ENCODE measurements at regions not wholly inside any gene's neighbourhood (a gene's known extent, or its start where the extent isn't known, plus 50 kb on each side); places are given as distances from the start of the nearest gene placed in this dataset.

GRCh38 chr10:131571865-131572264 lies 260.3 kb upstream of the TCERG1L start:
- Histone ChIP-seq H3K27me3 (ENCODE audit: control insufficient read depth, insufficient read depth, low read length) (no peaks in the 10 kb centered on the region), H3K4me3 (ENCODE audit: low read depth, low read length) (no peak overlapping the region), H3K36me3 (ENCODE audit: control insufficient read depth, insufficient read depth, low read length) (no peaks in the 10 kb centered on the region)
- ChIA-PET POLR2A (no interaction called here), CTCF (no interaction called here)
- no peak for TF ChIP-seq CTCF (IDR thresholded peaks at IDR 0.05; ENCODE audit: insufficient read depth, low read depth, low read length)
- DNase-seq (ENCODE audit: low read depth) = no peak

GRCh38 chr10:131573256-131573655 lies 261.7 kb upstream of the TCERG1L start:
- Histone ChIP-seq H3K4me3 (ENCODE audit: low read depth, low read length) (no peak overlapping the region), H3K27me3 (ENCODE audit: control insufficient read depth, insufficient read depth, low read length) (no peaks in the 10 kb centered on the region), H3K36me3 (ENCODE audit: control insufficient read depth, insufficient read depth, low read length) (no peaks in the 10 kb centered on the region)
- no peak for DNase-seq (ENCODE audit: low read depth)
- CTCF ChIA-PET = interaction anchor here (0.7 kb wide), 1 partner anchor 59 kb away, joined by 3 read pairs; no protein-coding TSS in a partner anchor
- no peak for TF ChIP-seq CTCF (IDR thresholded peaks at IDR 0.05; ENCODE audit: insufficient read depth, low read depth, low read length)
- POLR2A ChIA-PET = no interaction called here

- DNase-seq (ENCODE audit: low read depth) = no peak
- CTCF ChIA-PET = interaction anchor here (0.7 kb wide), 1 partner anchor 59 kb away, joined by 3 read pairs; no protein-coding TSS in a partner anchor
- Histone ChIP-seq H3K27me3 (ENCODE audit: control insufficient read depth, insufficient read depth, low read length) (no peaks in the 10 kb centered on the region), H3K4me3 (ENCODE audit: low read depth, low read length) (no peak overlapping the region), H3K36me3 (ENCODE audit: control insufficient read depth, insufficient read depth, low read length) (no peaks in the 10 kb centered on the region)
- POLR2A ChIA-PET = no interaction called here
- TF ChIP-seq CTCF (IDR thresholded peaks at IDR 0.05; ENCODE audit: insufficient read depth, low read depth, low read length) = no peak
Measured at GRCh38 chr10:131573707-131574106, 262.2 kb upstream of the TCERG1L start.

GRCh38 chr10:131574363-131574706 lies 262.8 kb upstream of the TCERG1L start:
- ChIA-PET CTCF (no interaction called here), POLR2A (no interaction called here)

GRCh38 chr10:131574707-131575430 lies 263.3 kb upstream of the TCERG1L start:
- CTCF ChIA-PET = no interaction called here
- DNase-seq (ENCODE audit: low read depth) = no peak
- Histone ChIP-seq H3K4me3 (ENCODE audit: low read depth, low read length) (no peak overlapping the region), H3K36me3 (ENCODE audit: control insufficient read depth, insufficient read depth, low read length) (no peaks in the 10 kb centered on the region), H3K27me3 (ENCODE audit: control insufficient read depth, insufficient read depth, low read length) (no peaks in the 10 kb centered on the region)
- TF ChIP-seq CTCF (IDR thresholded peaks at IDR 0.05; ENCODE audit: insufficient read depth, low read depth, low read length) = no peak
- POLR2A ChIA-PET = no interaction called here

More at GRCh38 chr10:131574363-131574706, 262.8 kb upstream of the TCERG1L start:
- Histone ChIP-seq H3K4me3 (ENCODE audit: low read depth, low read length) (no peak overlapping the region), H3K36me3 (ENCODE audit: control insufficient read depth, insufficient read depth, low read length) (no peaks in the 10 kb centered on the region), H3K27me3 (ENCODE audit: control insufficient read depth, insufficient read depth, low read length) (no peaks in the 10 kb centered on the region)
- no peak for DNase-seq (ENCODE audit: low read depth)
- TF ChIP-seq CTCF (IDR thresholded peaks at IDR 0.05; ENCODE audit: insufficient read depth, low read depth, low read length) = no peak
